D721Med (cell line): ENCODE measurements at regions not wholly inside any gene's neighbourhood (a gene's known extent, or its start where the extent isn't known, plus 50 kb on each side); places are given as distances from the start of the nearest gene placed in this dataset.

Source experiments
- DNase-seq: peaks from one replicate; pipeline ENCODE4 v3.0.0; 2011; ENCODE audit warnings: low spot score; ENCODE audit not compliant: insufficient read length
- FAIRE-seq: peaks from 2 replicates; lab custom pipeline; 2011; peaks lifted over from hg19 to GRCh38; lab: Jason Lieb, UNC
- CTCF ChIP-seq: IDR thresholded peaks from 2 replicates; pipeline ENCODE4 v1.5.1; 2012; ENCODE audit warnings: mild to moderate bottlenecking, control low read depth; ENCODE audit not compliant: insufficient read depth; ENCODE audit errors: missing control alignments

GRCh38 chr4:16289897-16290554, 63.8 kb upstream of the TAPT1 start:
- no peak for DNase-seq
- FAIRE-seq, result peak; percentile 90
- TF ChIP-seq CTCF, result peak; percentile 73

GRCh38 chr4:16284050-16284449, 57.8 kb upstream of the TAPT1 start:
- no peak for TF ChIP-seq CTCF
- FAIRE-seq (no peak), DNase-seq (no peak)

GRCh38 chr4:16278178-16278577, 51.9 kb upstream of the TAPT1 start:
- peak; percentile 7 for TF ChIP-seq CTCF
- no peak for DNase-seq
- FAIRE-seq, result no peak
